Umbilical cord (tissue), 1 donor: ENCODE measurements at regions not wholly inside any gene's neighbourhood (a gene's known extent, or its start where the extent isn't known, plus 50 kb on each side); places are given as distances from the start of the nearest gene placed in this dataset.

Source experiments
- DNase-seq: peaks from one replicate; pipeline ENCODE4 v3.0.0-alpha.2; 2015; ENCODE audit warnings: low spot score

GRCh38 chr1:240030236-240030635, 61.4 kb upstream of the FMN2 start:
- DNase-seq, result no peak

DNA sequence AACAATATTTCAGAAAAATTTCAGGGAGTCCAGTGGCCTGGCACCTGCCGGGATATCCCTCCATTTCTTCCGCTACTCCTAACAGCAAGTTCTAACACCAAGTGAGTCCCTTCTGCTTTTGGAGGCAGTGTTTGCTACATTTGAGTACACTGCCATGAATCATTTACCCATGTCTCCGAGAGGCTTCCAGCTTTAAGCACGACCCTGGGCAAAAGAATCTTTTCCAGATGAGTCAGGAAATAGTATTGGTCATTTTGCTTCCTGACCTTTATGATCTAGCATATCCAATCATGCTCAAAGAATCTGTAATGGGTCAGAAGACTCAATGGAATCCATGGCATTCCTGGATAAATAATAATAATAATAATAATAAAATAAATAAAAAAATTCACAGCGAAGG, 60.7 kb upstream of the FMN2 start:
- no peak for DNase-seq

GRCh38 chr1:240031414-240031813, 60.3 kb upstream of the FMN2 start:
- DNase-seq, result no peak

- no peak for DNase-seq
These were observed 58.3 kb upstream of the FMN2 start for GRCh38 chr1:240033406-240033805.

GRCh38 chr1:240036526-240036925, 55.2 kb upstream of the FMN2 start:
- DNase-seq, result no peak
